ENCODE measurements at regions not wholly inside any gene's neighbourhood (a gene's known extent, or its start where the extent isn't known, plus 50 kb on each side); places are given as distances from the start of the nearest gene placed in this dataset.

DNA sequence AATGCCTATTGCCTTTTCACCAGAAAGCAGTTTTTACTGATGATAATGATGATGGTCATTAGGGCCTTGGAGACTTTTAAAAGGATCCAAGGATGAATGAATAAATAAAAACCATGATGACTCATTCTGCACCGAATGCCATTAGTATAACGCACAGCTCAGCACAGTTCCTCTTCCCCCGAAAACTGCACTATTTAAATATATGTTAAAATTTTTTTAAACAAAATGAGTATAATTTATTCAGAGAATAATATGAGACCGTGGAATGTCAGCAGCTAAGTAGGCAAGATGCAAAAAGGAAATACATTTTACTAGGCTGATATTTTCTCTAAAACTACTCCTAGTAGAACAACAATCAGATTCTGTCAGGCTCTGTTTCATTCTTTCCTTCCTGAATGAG is 83.4 kb upstream of the NANOGP8 start:
- H3K4me3 Mint-ChIP-seq (ENCODE audit: low read depth): no peak overlapping the region
- DNase-seq (ENCODE audit: low spot score): no peak
- H3K9me3 Mint-ChIP-seq: no peaks in the 10 kb centered on the region
- no peaks in the 10 kb centered on the region for H3K36me3 Mint-ChIP-seq (ENCODE audit: low read depth)
- intact Hi-C loops (cut with micrococcal nuclease): no loop called here
- H3K27me3 Mint-ChIP-seq (ENCODE audit: low read depth): no peaks in the 10 kb centered on the region
- no peaks in the 10 kb centered on the region for H3K4me1 Mint-ChIP-seq (ENCODE audit: low read depth)
- no peak overlapping the region for H3K27ac Mint-ChIP-seq

DNA sequence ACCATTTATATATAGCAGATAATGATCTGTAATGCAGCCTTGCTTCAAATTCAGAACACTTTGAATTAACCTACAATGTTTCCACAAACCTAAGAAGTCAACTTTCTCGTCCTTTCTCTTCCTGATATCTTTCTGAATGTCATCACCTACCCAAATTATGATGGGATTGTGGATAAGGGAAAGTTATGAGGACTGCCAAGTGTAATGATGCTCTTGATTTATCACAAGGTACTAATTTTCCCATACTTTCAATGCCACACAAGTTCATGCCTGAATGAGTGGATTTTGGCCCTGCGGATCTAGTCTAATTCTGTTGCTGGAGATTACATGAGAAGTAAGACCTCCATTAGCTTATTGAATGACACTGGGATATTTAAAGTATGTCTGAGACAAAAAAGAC is 82.6 kb upstream of the NANOGP8 start:
- no peaks in the 10 kb centered on the region for H3K27me3 Mint-ChIP-seq (ENCODE audit: low read depth)
- intact Hi-C loops (cut with micrococcal nuclease): no loop called here
- H3K4me3 Mint-ChIP-seq (ENCODE audit: low read depth): no peak overlapping the region
- no peaks in the 10 kb centered on the region for H3K4me1 Mint-ChIP-seq (ENCODE audit: low read depth)
- H3K27ac Mint-ChIP-seq: no peak overlapping the region
- H3K9me3 Mint-ChIP-seq: no peaks in the 10 kb centered on the region
- DNase-seq (ENCODE audit: low spot score): no peak
- no peaks in the 10 kb centered on the region for H3K36me3 Mint-ChIP-seq (ENCODE audit: low read depth)

GRCh38 chr15:35166730-35167359 is 81.8 kb upstream of the NANOGP8 start:
- Mint-ChIP-seq H3K4me1 (ENCODE audit: low read depth) (no peaks in the 10 kb centered on the region), H3K27ac (no peak overlapping the region), H3K9me3 (no peaks in the 10 kb centered on the region), H3K27me3 (ENCODE audit: low read depth) (no peaks in the 10 kb centered on the region), H3K4me3 (ENCODE audit: low read depth) (no peak overlapping the region), H3K36me3 (ENCODE audit: low read depth) (no peaks in the 10 kb centered on the region)
- DNase-seq (ENCODE audit: low spot score): no peak
- intact Hi-C loops (cut with micrococcal nuclease): no loop called here

- H3K4me3 Mint-ChIP-seq (ENCODE audit: low read depth): no peak overlapping the region
- H3K4me1 Mint-ChIP-seq (ENCODE audit: low read depth): peaks cover 13% of the 10 kb centered on the region
- DNase-seq (ENCODE audit: low spot score): no peak
- H3K36me3 Mint-ChIP-seq (ENCODE audit: low read depth): no peaks in the 10 kb centered on the region
- no peaks in the 10 kb centered on the region for H3K9me3 Mint-ChIP-seq
- intact Hi-C loops (cut with micrococcal nuclease): no loop called here
- H3K27ac Mint-ChIP-seq: no peak overlapping the region
- no peaks in the 10 kb centered on the region for H3K27me3 Mint-ChIP-seq (ENCODE audit: low read depth)
These were observed 76.6 kb upstream of the NANOGP8 start for GRCh38 chr15:35161694-35162093.

DNA sequence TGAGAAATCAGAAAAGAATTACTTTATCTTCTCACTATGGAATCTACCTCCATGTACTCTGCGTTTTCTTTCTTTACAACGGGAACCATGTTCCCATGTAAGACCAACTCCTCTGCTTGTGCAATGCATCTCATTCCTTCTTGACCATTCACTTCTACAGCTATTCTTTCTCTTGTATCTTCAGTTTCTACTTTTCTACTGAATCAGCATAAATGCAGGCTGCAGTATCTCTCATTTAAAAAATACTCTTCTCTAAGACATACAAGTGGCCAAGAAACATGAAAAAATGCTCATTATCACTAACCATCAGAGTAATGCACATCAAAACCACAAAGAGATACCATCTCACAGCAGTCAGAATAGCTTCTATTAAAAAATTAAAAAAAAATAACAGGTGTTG is 74.1 kb upstream of the NANOGP8 start:
- Mint-ChIP-seq H3K27ac (no peak overlapping the region), H3K27me3 (ENCODE audit: low read depth) (peaks cover 2% of the 10 kb centered on the region), H3K4me1 (ENCODE audit: low read depth) (peaks cover 13% of the 10 kb centered on the region), H3K9me3 (no peaks in the 10 kb centered on the region), H3K4me3 (ENCODE audit: low read depth) (no peak overlapping the region), H3K36me3 (ENCODE audit: low read depth) (no peaks in the 10 kb centered on the region)
- no peak for DNase-seq (ENCODE audit: low spot score)
- intact Hi-C loops (cut with micrococcal nuclease): no loop called here

- DNase-seq (ENCODE audit: low spot score): no peak
- Mint-ChIP-seq H3K4me1 (ENCODE audit: low read depth) (no peaks in the 10 kb centered on the region), H3K36me3 (ENCODE audit: low read depth) (no peaks in the 10 kb centered on the region), H3K9me3 (no peaks in the 10 kb centered on the region), H3K4me3 (ENCODE audit: low read depth) (no peak overlapping the region), H3K27ac (no peak overlapping the region), H3K27me3 (ENCODE audit: low read depth) (peaks cover 4% of the 10 kb centered on the region)
- intact Hi-C loops (cut with micrococcal nuclease): no loop called here
These were observed 66.7 kb upstream of the NANOGP8 start for GRCh38 chr15:35151782-35152181.

DNA sequence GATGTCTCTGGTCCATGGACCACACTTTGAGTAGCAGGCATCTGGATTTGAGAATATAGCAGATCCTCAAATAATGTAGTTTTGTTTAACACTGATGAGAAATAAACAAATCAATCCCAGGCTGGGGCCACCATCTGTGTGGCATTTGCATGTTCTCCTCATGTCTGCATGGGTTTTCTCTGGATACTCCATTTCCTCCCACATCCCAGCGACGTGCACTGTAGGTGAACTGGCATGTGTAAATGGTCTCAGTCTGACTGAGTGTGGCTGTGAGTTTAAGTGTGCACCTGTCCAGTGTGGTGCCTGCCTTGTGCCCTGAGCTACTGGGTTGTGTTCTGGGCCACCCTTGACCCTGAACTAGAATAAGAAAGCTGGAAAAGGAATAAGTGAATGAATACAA is 66.3 kb upstream of the NANOGP8 start:
- H3K9me3 Mint-ChIP-seq: no peaks in the 10 kb centered on the region
- no peak for DNase-seq (ENCODE audit: low spot score)
- no peak overlapping the region for H3K27ac Mint-ChIP-seq
- H3K36me3 Mint-ChIP-seq (ENCODE audit: low read depth): no peaks in the 10 kb centered on the region
- no peaks in the 10 kb centered on the region for H3K4me1 Mint-ChIP-seq (ENCODE audit: low read depth)
- no peak overlapping the region for H3K4me3 Mint-ChIP-seq (ENCODE audit: low read depth)
- H3K27me3 Mint-ChIP-seq (ENCODE audit: low read depth): peaks cover 4% of the 10 kb centered on the region
- intact Hi-C loops (cut with micrococcal nuclease): no loop called here

DNA sequence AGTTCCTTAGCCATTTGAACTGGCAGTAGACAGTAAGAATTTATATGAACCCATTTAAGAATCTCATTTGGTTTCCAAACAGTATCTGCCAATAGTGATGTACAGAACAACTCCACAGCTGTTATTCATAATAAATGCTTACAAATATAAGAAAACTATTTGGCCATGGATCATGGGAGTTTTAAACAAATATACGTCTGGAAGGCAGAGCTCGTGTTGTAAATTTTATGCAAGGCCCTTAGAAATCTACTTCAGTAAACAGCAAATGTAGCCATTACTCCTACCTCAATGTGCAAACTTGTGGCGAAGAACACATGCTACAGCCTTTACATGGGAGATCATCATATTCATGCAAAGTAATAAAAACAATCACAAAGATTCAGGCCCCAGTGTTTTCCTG is 65.3 kb upstream of the NANOGP8 start:
- intact Hi-C loops (cut with micrococcal nuclease): no loop called here
- Mint-ChIP-seq H3K4me1 (ENCODE audit: low read depth) (no peaks in the 10 kb centered on the region), H3K27me3 (ENCODE audit: low read depth) (peaks cover 3% of the 10 kb centered on the region), H3K36me3 (ENCODE audit: low read depth) (no peaks in the 10 kb centered on the region), H3K9me3 (no peaks in the 10 kb centered on the region), H3K27ac (no peak overlapping the region), H3K4me3 (ENCODE audit: low read depth) (no peak overlapping the region)
- DNase-seq (ENCODE audit: low spot score): no peak

DNA sequence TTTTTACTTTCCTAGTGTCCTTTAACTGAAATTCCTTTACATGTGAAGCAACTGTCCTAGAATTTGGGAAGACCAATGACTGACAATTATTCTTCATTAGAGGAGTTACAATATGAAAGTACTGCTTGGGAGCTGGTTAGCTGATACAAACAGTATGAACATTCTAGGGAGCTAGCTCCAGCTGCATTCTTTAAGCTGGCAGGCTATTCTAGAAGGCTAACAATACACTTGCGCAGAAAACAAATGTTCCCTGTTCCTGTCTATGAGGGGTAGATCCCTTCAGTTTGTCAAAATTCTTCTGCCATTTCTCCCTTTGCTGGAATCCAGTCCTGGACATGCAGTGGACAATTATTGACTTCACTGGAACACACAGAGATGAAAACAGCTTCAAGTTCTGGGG is 60.2 kb upstream of the NANOGP8 start:
- no peaks in the 10 kb centered on the region for H3K4me1 Mint-ChIP-seq (ENCODE audit: low read depth)
- no peaks in the 10 kb centered on the region for H3K36me3 Mint-ChIP-seq (ENCODE audit: low read depth)
- intact Hi-C loops (cut with micrococcal nuclease): no loop called here
- DNase-seq (ENCODE audit: low spot score): no peak
- H3K27me3 Mint-ChIP-seq (ENCODE audit: low read depth): no peaks in the 10 kb centered on the region
- no peak overlapping the region for H3K27ac Mint-ChIP-seq
- no peaks in the 10 kb centered on the region for H3K9me3 Mint-ChIP-seq
- no peak overlapping the region for H3K4me3 Mint-ChIP-seq (ENCODE audit: low read depth)

GRCh38 chr15:35142578-35142977 is 57.5 kb upstream of the NANOGP8 start:
- no peaks in the 10 kb centered on the region for H3K4me1 Mint-ChIP-seq (ENCODE audit: low read depth)
- no peak overlapping the region for H3K27ac Mint-ChIP-seq
- intact Hi-C loops (cut with micrococcal nuclease): no loop called here
- DNase-seq (ENCODE audit: low spot score): no peak
- H3K27me3 Mint-ChIP-seq (ENCODE audit: low read depth): no peaks in the 10 kb centered on the region
- no peaks in the 10 kb centered on the region for H3K9me3 Mint-ChIP-seq
- no peaks in the 10 kb centered on the region for H3K36me3 Mint-ChIP-seq (ENCODE audit: low read depth)
- no peak overlapping the region for H3K4me3 Mint-ChIP-seq (ENCODE audit: low read depth)

DNA sequence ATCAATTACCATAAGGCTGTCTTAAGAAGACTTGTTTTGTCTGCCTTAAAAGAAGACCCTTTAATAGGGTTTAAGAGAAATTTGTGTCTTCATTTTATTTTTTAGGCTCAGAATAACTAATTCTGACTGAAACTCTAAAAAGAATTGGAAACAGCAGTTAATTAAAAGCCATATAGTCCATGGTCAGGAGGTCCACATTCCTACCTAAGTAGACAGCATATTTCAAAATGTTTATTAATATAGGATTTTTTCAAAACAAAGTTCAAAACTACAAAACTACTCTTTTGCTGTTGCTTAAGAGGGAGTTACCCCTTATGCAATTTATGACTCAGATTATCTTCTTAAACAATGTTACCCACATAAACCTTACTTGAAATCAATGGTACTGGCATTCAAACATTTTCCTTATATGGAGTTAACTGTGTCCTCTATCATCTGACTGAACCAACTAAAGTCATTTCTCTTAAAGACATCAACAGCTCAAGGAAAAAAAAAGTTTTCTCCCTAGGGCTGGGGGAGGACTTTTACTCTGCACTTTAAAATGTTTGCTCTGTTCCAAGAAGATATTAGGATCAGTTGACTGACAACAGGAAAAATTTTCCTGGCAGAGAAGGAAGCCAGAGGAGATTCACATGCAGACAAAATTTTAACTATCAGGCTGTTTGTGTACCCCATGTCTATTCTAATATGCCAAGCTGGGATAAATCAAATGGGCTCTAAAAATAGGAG is 56.8 kb upstream of the NANOGP8 start:
- Mint-ChIP-seq H3K36me3 (ENCODE audit: low read depth) (no peaks in the 10 kb centered on the region), H3K4me3 (ENCODE audit: low read depth) (no peak overlapping the region)

GRCh38 chr15:35139822-35140221 is 54.7 kb upstream of the NANOGP8 start:
- no peaks in the 10 kb centered on the region for H3K4me1 Mint-ChIP-seq (ENCODE audit: low read depth)
- no peaks in the 10 kb centered on the region for H3K27me3 Mint-ChIP-seq (ENCODE audit: low read depth)
- no peak overlapping the region for H3K4me3 Mint-ChIP-seq (ENCODE audit: low read depth)
- no peaks in the 10 kb centered on the region for H3K36me3 Mint-ChIP-seq (ENCODE audit: low read depth)
- no peak overlapping the region for H3K27ac Mint-ChIP-seq
- no peak for DNase-seq (ENCODE audit: low spot score)
- no peaks in the 10 kb centered on the region for H3K9me3 Mint-ChIP-seq
- intact Hi-C loops (cut with micrococcal nuclease): no loop called here

More for the DNA sequence above, 56.8 kb upstream of the NANOGP8 start:
- H3K27me3 Mint-ChIP-seq (ENCODE audit: low read depth): no peaks in the 10 kb centered on the region
- H3K4me1 Mint-ChIP-seq (ENCODE audit: low read depth): no peaks in the 10 kb centered on the region
- intact Hi-C loops (cut with micrococcal nuclease): no loop called here
- H3K27ac Mint-ChIP-seq: no peak overlapping the region
- no peak for DNase-seq (ENCODE audit: low spot score)
- no peaks in the 10 kb centered on the region for H3K9me3 Mint-ChIP-seq

GRCh38 chr15:35137190-35137574 is 52.1 kb upstream of the NANOGP8 start:
- H3K27ac Mint-ChIP-seq: no peak overlapping the region

More at GRCh38 chr15:35137190-35137574, 52.1 kb upstream of the NANOGP8 start:
- DNase-seq (ENCODE audit: low spot score): no peak
- Mint-ChIP-seq H3K27me3 (ENCODE audit: low read depth) (no peaks in the 10 kb centered on the region), H3K36me3 (ENCODE audit: low read depth) (no peaks in the 10 kb centered on the region), H3K4me1 (ENCODE audit: low read depth) (no peaks in the 10 kb centered on the region), H3K4me3 (ENCODE audit: low read depth) (no peak overlapping the region), H3K9me3 (no peaks in the 10 kb centered on the region)
- intact Hi-C loops (cut with micrococcal nuclease): no loop called here
